Naive thymus-derived CD4-positive, alpha-beta T cell (primary cell): ENCODE measurements at regions not wholly inside any gene's neighbourhood (a gene's known extent, or its start where the extent isn't known, plus 50 kb on each side); places are given as distances from the start of the nearest gene placed in this dataset.

Experiments used
- ATAC-seq: fragments of 150-1000 bp; cut with Tn5 transposase; 2 replicates; pipeline ENCODE4 v1.10.0; 2021; ENCODE audit warnings: mild to moderate bottlenecking, moderate library complexity
- CTCF ChIA-PET: fragments of 350-600 bp; sonication (Branson Sonifier 250); formaldehyde crosslinking; loops from one replicate; lab custom pipeline; 2021; ENCODE audit warnings: antibody characterized with exemption; lab: Charles Lee
- POLR2A ChIA-PET: fragments of 350-600 bp; sonication (Branson Sonifier 250); formaldehyde crosslinking; loops from one replicate; lab custom pipeline; 2021; ENCODE audit warnings: antibody characterized with exemption, inconsistent platforms; lab: Charles Lee
- DNase-seq, 9 donors: peaks; one replicate each; pipeline versions ENCODE4 v3.0.0 to v3.0.0-alpha.2; 2020 to 2022; ENCODE audit warnings: mixed read lengths in 1 of 9
- H3K27ac ChIP-seq: one replicate; pipeline ENCODE4 v1.7.0; 2013; ENCODE audit warnings: mild to moderate bottlenecking, low read depth, low read length, moderate library complexity
- H3K27me3 ChIP-seq, 2 donors: one replicate each; pipeline ENCODE4 v1.7.0; 2013; ENCODE audit warnings: low read length in 2 of 2, mild to moderate bottlenecking in 2 of 2, moderate library complexity in 2 of 2; ENCODE audit not compliant: control insufficient read depth in 2 of 2, insufficient read depth in 2 of 2
- H3K36me3 ChIP-seq, 3 experiments: 1 replicate in 2 of 3; 2 replicates in 1 of 3; pipeline ENCODE4 v1.7.0; 2013; ENCODE audit warnings: low read length in 3 of 3, mild to moderate bottlenecking in 3 of 3, moderate library complexity in 1 of 3; ENCODE audit not compliant: insufficient read depth in 3 of 3, control insufficient read depth in 2 of 3
- H3K4me1 ChIP-seq, 2 donors: one replicate each; pipeline ENCODE4 v1.7.0; 2013; ENCODE audit warnings: low read length in 2 of 2, mild to moderate bottlenecking in 2 of 2, moderate library complexity in 1 of 2; ENCODE audit not compliant: control insufficient read depth in 2 of 2, insufficient read depth in 2 of 2
- H3K4me3 ChIP-seq: 2 replicates; pipeline ENCODE4 v1.7.0; 2013; ENCODE audit warnings: mild to moderate bottlenecking, low read length
- H3K9me3 ChIP-seq, 3 experiments: 1 replicate in 2 of 3; 2 replicates in 1 of 3; pipeline ENCODE4 v1.7.0; 2013; ENCODE audit warnings: low read length in 3 of 3; ENCODE audit not compliant: control insufficient read depth in 2 of 3
- H3K27ac Mint-ChIP-seq, 9 donors: one replicate each; pipeline ENCODE4 v1.8.0; 2020 to 2022; ENCODE audit warnings: mixed read lengths in 9 of 9, mild to moderate bottlenecking in 8 of 9, moderate library complexity in 5 of 9, inconsistent platforms in 2 of 9
- H3K27me3 Mint-ChIP-seq, 5 donors: one replicate each; pipeline ENCODE4 v1.8.0; 2021 to 2022; ENCODE audit warnings: mixed read lengths in 5 of 5, mild to moderate bottlenecking in 1 of 5
- H3K36me3 Mint-ChIP-seq, 5 donors: one replicate each; pipeline ENCODE4 v1.8.0; 2020 to 2022; ENCODE audit warnings: mixed read lengths in 5 of 5, mild to moderate bottlenecking in 3 of 5, inconsistent platforms in 1 of 5
- H3K4me1 Mint-ChIP-seq, 7 donors: one replicate each; pipeline ENCODE4 v1.8.0; 2020 to 2022; ENCODE audit warnings: mixed read lengths in 7 of 7, mild to moderate bottlenecking in 3 of 7, inconsistent platforms in 1 of 7
- H3K4me3 Mint-ChIP-seq, 10 donors: one replicate each; pipeline ENCODE4 v1.8.0; 2020 to 2022; ENCODE audit warnings: mild to moderate bottlenecking in 10 of 10, mixed read lengths in 10 of 10, moderate library complexity in 6 of 10, inconsistent platforms in 2 of 10
- H3K9me3 Mint-ChIP-seq, 11 donors: one replicate each; pipeline ENCODE4 v1.8.0; 2020 to 2022; ENCODE audit warnings: mixed read lengths in 11 of 11, mild to moderate bottlenecking in 4 of 11, inconsistent platforms in 1 of 11, moderate library complexity in 1 of 11
- intact Hi-C, 2 donors: fragments of 100-400 bp; cut with micrococcal nuclease; formaldehyde crosslinking; loops; one replicate each; pipeline ENCODE4 v1.15.1; 2023

- Histone ChIP-seq H3K4me3 (no peak overlapping the region), H3K27me3 (no peaks in the 10 kb centered on the region), H3K4me1 (no peaks in the 10 kb centered on the region), H3K9me3 (no peaks in the 10 kb centered on the region), H3K27ac (no peak overlapping the region), H3K36me3 (no peaks in the 10 kb centered on the region)
- peaks cover 0 to 5% (median 0%) of the 10 kb centered on the region in 11 donors for H3K9me3 Mint-ChIP-seq
- no peak overlapping the region for H3K27ac Mint-ChIP-seq
- H3K27me3 Mint-ChIP-seq: no peaks in the 10 kb centered on the region
- CTCF ChIA-PET: no interaction called here
- no peak for ATAC-seq
- intact Hi-C loops: no loop called here
- POLR2A ChIA-PET: no interaction called here
- H3K4me3 Mint-ChIP-seq: no peak overlapping the region
- no peak for DNase-seq
- H3K4me1 Mint-ChIP-seq: peaks cover 0 to 4% (median 0%) of the 10 kb centered on the region in 7 donors
- H3K36me3 Mint-ChIP-seq: no peaks in the 10 kb centered on the region
These were observed 58.5 kb upstream of the PLXNC1 start for GRCh38 chr12:94089891-94090290.

GRCh38 chr12:94091624-94092023, 56.8 kb upstream of the PLXNC1 start:
- Mint-ChIP-seq H3K36me3 (no peaks in the 10 kb centered on the region), H3K9me3 (peaks cover 0 to 4% (median 0%) of the 10 kb centered on the region in 11 donors), H3K27ac (no peak overlapping the region), H3K27me3 (no peaks in the 10 kb centered on the region), H3K4me1 (peaks cover 0 to 4% (median 0%) of the 10 kb centered on the region in 7 donors), H3K4me3 (no peak overlapping the region)
- H3K36me3 ChIP-seq: no peaks in the 10 kb centered on the region
- ChIA-PET POLR2A (interaction anchor here (0.5 kb wide), 1 partner anchor 109 kb away, joined by 3 read pairs; no protein-coding TSS in a partner anchor), CTCF (interaction anchor here (1.7 to 1.8 kb wide), 2 partner anchors 9 to 11 kb away, joined by 6 to 9 read pairs; no protein-coding TSS in a partner anchor)
- H3K4me3 ChIP-seq: no peak overlapping the region
- no peak overlapping the region for H3K27ac ChIP-seq
- ATAC-seq (no peak), DNase-seq (no peak)
- H3K27me3 ChIP-seq: no peaks in the 10 kb centered on the region
- H3K4me1 ChIP-seq: no peaks in the 10 kb centered on the region
- intact Hi-C loops: no loop called here
- H3K9me3 ChIP-seq: no peaks in the 10 kb centered on the region

DNA sequence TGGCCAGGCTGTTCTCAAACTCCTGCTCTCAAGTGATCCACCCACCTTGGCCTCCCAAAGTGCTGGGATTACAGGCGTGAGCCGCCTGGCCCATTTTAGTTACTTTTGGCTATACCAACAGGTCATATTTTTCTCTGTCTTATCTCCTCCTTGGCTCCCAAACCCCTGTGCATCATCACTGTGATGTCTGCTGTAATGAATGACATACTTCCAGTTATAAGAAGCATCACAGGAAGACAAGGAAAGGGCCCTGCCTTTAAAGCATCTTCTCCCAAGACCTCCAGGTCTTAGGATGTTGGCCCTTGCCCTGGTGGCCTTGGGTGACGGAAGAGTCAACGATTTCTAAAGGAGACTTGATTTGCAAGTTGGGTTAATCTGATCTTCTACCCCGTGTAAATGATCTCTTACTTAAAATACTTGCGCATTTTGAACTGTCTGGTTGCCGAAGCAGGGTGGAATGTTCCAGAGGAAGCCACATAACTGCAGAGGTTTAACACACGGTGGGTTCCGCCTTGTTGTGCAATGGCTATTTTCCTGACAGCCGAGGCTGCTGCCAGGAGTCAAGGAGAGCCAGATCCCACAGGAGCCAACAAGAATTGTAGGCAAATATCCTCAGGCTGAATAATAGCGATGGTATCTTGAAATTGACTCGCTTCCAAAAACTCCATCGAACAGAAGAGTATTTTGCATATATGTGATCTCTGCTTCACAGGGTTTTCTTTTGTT, 55.7 kb upstream of the PLXNC1 start:
- intact Hi-C loops: no loop called here
- DNase-seq: no peak
- Mint-ChIP-seq H3K9me3 (peaks cover 0 to 4% (median 0%) of the 10 kb centered on the region in 11 donors), H3K27ac (no peak overlapping the region), H3K4me1 (peaks cover 0 to 4% (median 0%) of the 10 kb centered on the region in 7 donors), H3K4me3 (no peak overlapping the region), H3K27me3 (peaks cover 0 to 4% (median 0%) of the 10 kb centered on the region in 5 donors), H3K36me3 (no peaks in the 10 kb centered on the region)
- ATAC-seq: no peak
- no peak overlapping the region for H3K27ac ChIP-seq
- no peak overlapping the region for H3K4me3 ChIP-seq
- ChIA-PET POLR2A (no interaction called here), CTCF (no interaction called here)
- no peaks in the 10 kb centered on the region for H3K27me3 ChIP-seq
- H3K9me3 ChIP-seq: no peaks in the 10 kb centered on the region
- H3K4me1 ChIP-seq: no peaks in the 10 kb centered on the region
- H3K36me3 ChIP-seq: no peaks in the 10 kb centered on the region

DNA sequence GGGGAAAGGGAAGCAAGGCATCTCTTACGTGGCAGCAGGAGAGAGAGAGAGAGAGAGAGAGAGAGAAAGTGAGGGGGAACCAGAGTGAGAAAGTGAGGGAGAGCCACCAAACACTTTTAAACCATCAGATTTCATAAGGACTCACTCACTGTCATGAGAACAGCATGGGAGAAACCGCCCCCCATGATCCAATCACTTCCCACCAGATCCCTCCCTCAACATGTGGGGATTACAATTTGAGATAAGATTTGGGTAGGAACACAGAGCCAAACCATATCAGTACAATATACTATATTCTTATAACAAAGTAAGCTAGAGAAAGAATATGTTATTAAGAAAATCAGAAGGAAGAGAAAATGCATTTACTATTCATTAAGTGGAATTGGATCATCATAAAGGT, 53.7 kb upstream of the PLXNC1 start:
- no peak for DNase-seq
- peaks cover 0 to 4% (median 0%) of the 10 kb centered on the region in 11 donors for H3K9me3 Mint-ChIP-seq
- H3K4me3 Mint-ChIP-seq: no peak overlapping the region
- H3K36me3 Mint-ChIP-seq: peaks cover 0 to 2% (median 0%) of the 10 kb centered on the region in 5 donors
- H3K9me3 ChIP-seq: no peaks in the 10 kb centered on the region
- no peaks in the 10 kb centered on the region for H3K36me3 ChIP-seq
- no peaks in the 10 kb centered on the region for H3K4me1 ChIP-seq
- H3K4me1 Mint-ChIP-seq: peaks cover 0 to 10% (median 6%) of the 10 kb centered on the region in 7 donors
- H3K4me3 ChIP-seq: no peak overlapping the region
- no peaks in the 10 kb centered on the region for H3K27me3 ChIP-seq
- H3K27ac Mint-ChIP-seq: no peak overlapping the region
- peaks cover 0 to 5% (median 0%) of the 10 kb centered on the region in 5 donors for H3K27me3 Mint-ChIP-seq
- ATAC-seq: no peak
- intact Hi-C loops: no loop called here
- POLR2A ChIA-PET: no interaction called here
- CTCF ChIA-PET: interaction anchor here (0.7 to 1.3 kb wide), 2 partner anchors 8 to 13 kb away, joined by 3 to 9 read pairs; no protein-coding TSS in a partner anchor
- H3K27ac ChIP-seq: no peak overlapping the region

- ATAC-seq (no peak), DNase-seq (no peak)
- Mint-ChIP-seq H3K4me1 (peaks cover 4 to 19% (median 14%) of the 10 kb centered on the region in 7 donors), H3K27me3 (peaks cover 0 to 5% (median 0%) of the 10 kb centered on the region in 5 donors), H3K27ac (no peak overlapping the region), H3K9me3 (peaks cover 0 to 4% (median 0%) of the 10 kb centered on the region in 11 donors), H3K36me3 (peaks cover 0 to 2% (median 0%) of the 10 kb centered on the region in 5 donors), H3K4me3 (no peak overlapping the region)
- ChIA-PET POLR2A (no interaction called here), CTCF (no interaction called here)
- H3K36me3 ChIP-seq: no peaks in the 10 kb centered on the region
- no peaks in the 10 kb centered on the region for H3K27me3 ChIP-seq
- H3K9me3 ChIP-seq: no peaks in the 10 kb centered on the region
- peaks cover 0 to 3% of the 10 kb centered on the region in 2 donors for H3K4me1 ChIP-seq
- H3K4me3 ChIP-seq: no peak overlapping the region
- H3K27ac ChIP-seq: no peak overlapping the region
- intact Hi-C loops: no loop called here
These were observed 52.8 kb upstream of the PLXNC1 start for GRCh38 chr12:94095618-94096017.

- DNase-seq (no peak), ATAC-seq (no peak)
- Histone ChIP-seq H3K4me1 (peaks cover 0 to 13% of the 10 kb centered on the region in 2 donors), H3K27me3 (no peaks in the 10 kb centered on the region), H3K27ac (no peak overlapping the region), H3K36me3 (no peaks in the 10 kb centered on the region), H3K9me3 (no peaks in the 10 kb centered on the region), H3K4me3 (no peak overlapping the region)
- H3K27ac Mint-ChIP-seq: no peak overlapping the region
- peaks cover 0 to 2% (median 0%) of the 10 kb centered on the region in 11 donors for H3K9me3 Mint-ChIP-seq
- H3K27me3 Mint-ChIP-seq: peaks cover 0 to 5% (median 0%) of the 10 kb centered on the region in 5 donors
- peaks cover 11 to 30% (median 25%) of the 10 kb centered on the region in 7 donors for H3K4me1 Mint-ChIP-seq
- ChIA-PET CTCF (interaction anchor here (10.3 kb wide), 1 partner anchor 594 kb away, joined by 252 read pairs; no protein-coding TSS in a partner anchor), POLR2A (no interaction called here)
- intact Hi-C loops: no loop called here
- H3K4me3 Mint-ChIP-seq: no peak overlapping the region
- peaks cover 0 to 2% (median 0%) of the 10 kb centered on the region in 5 donors for H3K36me3 Mint-ChIP-seq
These were observed 49.9 kb upstream of the PLXNC1 start for GRCh38 chr12:94098466-94098865.
